ENCODE measurements at regions not wholly inside any gene's neighbourhood (a gene's known extent, or its start where the extent isn't known, plus 50 kb on each side); places are given as distances from the start of the nearest gene placed in this dataset.

DNA sequence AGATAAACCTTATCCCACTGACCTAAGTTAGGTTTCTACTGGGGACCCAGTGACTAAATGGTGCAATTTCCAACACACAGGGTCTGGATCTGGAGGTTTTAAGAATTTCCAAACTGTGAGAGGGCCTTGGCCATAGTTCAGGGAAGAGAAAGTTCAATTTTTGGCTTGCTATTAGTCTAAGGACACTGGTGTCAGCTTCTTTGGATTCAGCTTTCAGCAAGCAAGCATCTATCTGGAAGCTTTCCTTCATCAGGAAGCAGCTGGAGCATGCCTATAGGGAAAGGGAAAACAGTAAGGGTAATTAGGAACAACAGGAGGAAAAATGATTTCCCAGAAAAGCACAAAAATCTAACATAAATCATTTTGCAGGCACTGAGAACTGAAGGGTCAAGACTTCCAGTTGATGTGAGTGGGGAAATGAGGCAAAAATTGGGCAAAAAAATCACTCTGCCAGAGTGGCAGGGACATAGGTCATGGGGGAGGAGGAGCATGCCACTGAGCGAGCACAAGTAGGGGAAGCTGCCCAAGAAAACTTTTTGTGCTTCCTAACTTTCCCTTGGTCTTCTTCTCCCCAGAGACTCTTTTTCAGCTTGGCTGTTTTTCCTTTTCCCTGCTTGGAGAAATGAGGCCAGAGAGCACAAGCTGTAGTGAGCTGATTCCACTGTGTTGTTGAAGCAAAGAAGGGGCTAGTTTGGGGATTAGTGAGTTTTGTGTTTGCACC is 299.6 kb downstream of the FGF10 start:
- POLR2A ChIA-PET = no interaction called here
- Histone ChIP-seq H3K36me3 (replicated peaks in 1 of 2; ENCODE audit: control insufficient read depth in 1 of 2, insufficient read depth in 2 of 2, low read length in 2 of 2) (no peaks in the 10 kb centered on the region), H3K27ac (ENCODE audit: extremely low read length, insufficient read depth, low read length) (no peak overlapping the region), H3K9me3 (ENCODE audit: low read length) (no peaks in the 10 kb centered on the region), H3K27me3 (ENCODE audit: control insufficient read depth in 1 of 2, insufficient read depth in 2 of 2, low read length in 2 of 2) (no peaks in the 10 kb centered on the region), H3K4me3 (replicated peaks in 1 of 3; ENCODE audit: insufficient read depth in 1 of 3, low read depth in 2 of 3, low read length in 3 of 3) (no peak overlapping the region), H2AFZ (ENCODE audit: low read length) (no peak overlapping the region), H3K4me1 (ENCODE audit: insufficient read depth, low read length) (no peaks in the 10 kb centered on the region), H3K79me2 (ENCODE audit: insufficient read depth, low read length) (no peaks in the 10 kb centered on the region), H3K4me2 (ENCODE audit: low read depth, low read length) (no peak overlapping the region), H3K9ac (ENCODE audit: insufficient read depth, low read depth, low read length) (no peak overlapping the region), H4K20me1 (ENCODE audit: insufficient read depth, low read length) (no peaks in the 10 kb centered on the region)
- CTCF ChIA-PET (ENCODE audit: low intra/inter-chr PET ratio, low total read pairs) = no interaction called here
- BruUV-seq (replicated peaks) = no TSS peak
- in situ Hi-C loops (cut with HindIII; ENCODE audit: extremely low pct_ligation_motif_present, low pct_unique_long_range_greater_than_20kb) (no loop called here), intact Hi-C loops (cut with micrococcal nuclease; ENCODE audit: unreplicated experiment) (no loop called here)
- DNase-seq (ENCODE audit: low spot score) (no peak), FAIRE-seq (no peak), ATAC-seq (no peak)
- no peak for TF ChIP-seq ZNF557 (CRISPR knock-in tag; IDR thresholded peaks at IDR 0.05)
- TF ChIP-seq HOXA3 (CRISPR knock-in tag; IDR thresholded peaks at IDR 0.05) = no peak
- no peak for TF ChIP-seq PRMT3 (CRISPR knock-in tag; IDR thresholded peaks at IDR 0.05; ENCODE audit: borderline replicate concordance, low read depth)
- TF ChIP-seq ZNF17 (CRISPR knock-in tag; IDR thresholded peaks at IDR 0.05) = no peak
- TF ChIP-seq, protein P1, sequence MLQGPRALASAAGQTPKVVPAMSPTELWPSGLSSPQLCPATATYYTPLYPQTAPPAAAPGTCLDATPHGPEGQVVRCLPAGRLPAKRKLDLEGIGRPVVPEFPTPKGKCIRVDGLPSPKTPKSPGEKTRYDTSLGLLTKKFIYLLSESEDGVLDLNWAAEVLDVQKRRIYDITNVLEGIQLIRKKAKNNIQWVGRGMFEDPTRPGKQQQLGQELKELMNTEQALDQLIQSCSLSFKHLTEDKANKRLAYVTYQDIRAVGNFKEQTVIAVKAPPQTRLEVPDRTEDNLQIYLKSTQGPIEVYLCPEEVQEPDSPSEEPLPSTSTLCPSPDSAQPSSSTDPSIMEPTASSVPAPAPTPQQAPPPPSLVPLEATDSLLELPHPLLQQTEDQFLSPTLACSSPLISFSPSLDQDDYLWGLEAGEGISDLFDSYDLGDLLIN (CRISPR knock-in tag; IDR thresholded peaks at IDR 0.05; ENCODE audit: borderline replicate concordance) = no peak
- TF ChIP-seq, protein P2, sequence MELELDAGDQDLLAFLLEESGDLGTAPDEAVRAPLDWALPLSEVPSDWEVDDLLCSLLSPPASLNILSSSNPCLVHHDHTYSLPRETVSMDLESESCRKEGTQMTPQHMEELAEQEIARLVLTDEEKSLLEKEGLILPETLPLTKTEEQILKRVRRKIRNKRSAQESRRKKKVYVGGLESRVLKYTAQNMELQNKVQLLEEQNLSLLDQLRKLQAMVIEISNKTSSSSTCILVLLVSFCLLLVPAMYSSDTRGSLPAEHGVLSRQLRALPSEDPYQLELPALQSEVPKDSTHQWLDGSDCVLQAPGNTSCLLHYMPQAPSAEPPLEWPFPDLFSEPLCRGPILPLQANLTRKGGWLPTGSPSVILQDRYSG (CRISPR knock-in tag; IDR thresholded peaks at IDR 0.05) = no peak
- TF ChIP-seq ZFYVE20 (CRISPR knock-in tag; IDR thresholded peaks at IDR 0.05; ENCODE audit: borderline replicate concordance, low read depth) = no peak
- no peak for TF ChIP-seq ZKSCAN1 (IDR thresholded peaks at IDR 0.05; ENCODE audit: low read length)
- TF ChIP-seq MTF2 (CRISPR knock-in tag; IDR thresholded peaks at IDR 0.05; ENCODE audit: borderline replicate concordance) = no peak
- no peak for TF ChIP-seq ZNF746 (CRISPR knock-in tag; IDR thresholded peaks at IDR 0.05)
- TF ChIP-seq, protein P3, sequence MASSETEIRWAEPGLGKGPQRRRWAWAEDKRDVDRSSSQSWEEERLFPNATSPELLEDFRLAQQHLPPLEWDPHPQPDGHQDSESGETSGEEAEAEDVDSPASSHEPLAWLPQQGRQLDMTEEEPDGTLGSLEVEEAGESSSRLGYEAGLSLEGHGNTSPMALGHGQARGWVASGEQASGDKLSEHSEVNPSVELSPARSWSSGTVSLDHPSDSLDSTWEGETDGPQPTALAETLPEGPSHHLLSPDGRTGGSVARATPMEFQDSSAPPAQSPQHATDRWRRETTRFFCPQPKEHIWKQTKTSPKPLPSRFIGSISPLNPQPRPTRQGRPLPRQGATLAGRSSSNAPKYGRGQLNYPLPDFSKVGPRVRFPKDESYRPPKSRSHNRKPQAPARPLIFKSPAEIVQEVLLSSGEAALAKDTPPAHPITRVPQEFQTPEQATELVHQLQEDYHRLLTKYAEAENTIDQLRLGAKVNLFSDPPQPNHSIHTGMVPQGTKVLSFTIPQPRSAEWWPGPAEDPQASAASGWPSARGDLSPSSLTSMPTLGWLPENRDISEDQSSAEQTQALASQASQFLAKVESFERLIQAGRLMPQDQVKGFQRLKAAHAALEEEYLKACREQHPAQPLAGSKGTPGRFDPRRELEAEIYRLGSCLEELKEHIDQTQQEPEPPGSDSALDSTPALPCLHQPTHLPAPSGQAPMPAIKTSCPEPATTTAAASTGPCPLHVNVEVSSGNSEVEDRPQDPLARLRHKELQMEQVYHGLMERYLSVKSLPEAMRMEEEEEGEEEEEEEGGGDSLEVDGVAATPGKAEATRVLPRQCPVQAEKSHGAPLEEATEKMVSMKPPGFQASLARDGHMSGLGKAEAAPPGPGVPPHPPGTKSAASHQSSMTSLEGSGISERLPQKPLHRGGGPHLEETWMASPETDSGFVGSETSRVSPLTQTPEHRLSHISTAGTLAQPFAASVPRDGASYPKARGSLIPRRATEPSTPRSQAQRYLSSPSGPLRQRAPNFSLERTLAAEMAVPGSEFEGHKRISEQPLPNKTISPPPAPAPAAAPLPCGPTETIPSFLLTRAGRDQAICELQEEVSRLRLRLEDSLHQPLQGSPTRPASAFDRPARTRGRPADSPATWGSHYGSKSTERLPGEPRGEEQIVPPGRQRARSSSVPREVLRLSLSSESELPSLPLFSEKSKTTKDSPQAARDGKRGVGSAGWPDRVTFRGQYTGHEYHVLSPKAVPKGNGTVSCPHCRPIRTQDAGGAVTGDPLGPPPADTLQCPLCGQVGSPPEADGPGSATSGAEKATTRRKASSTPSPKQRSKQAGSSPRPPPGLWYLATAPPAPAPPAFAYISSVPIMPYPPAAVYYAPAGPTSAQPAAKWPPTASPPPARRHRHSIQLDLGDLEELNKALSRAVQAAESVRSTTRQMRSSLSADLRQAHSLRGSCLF (CRISPR knock-in tag; IDR thresholded peaks at IDR 0.05; ENCODE audit: borderline replicate concordance) = no peak
- TF ChIP-seq ZNF234 (CRISPR knock-in tag; conservative IDR thresholded peaks at IDR 0.05) = no peak
- no peak for TF ChIP-seq ZNF44 (CRISPR knock-in tag; IDR thresholded peaks at IDR 0.05)
- no peak for TF ChIP-seq ZFP36L1 (CRISPR knock-in tag; IDR thresholded peaks at IDR 0.05)
- TF ChIP-seq ZNF792 (CRISPR knock-in tag; IDR thresholded peaks at IDR 0.05) = no peak
- TF ChIP-seq PITX1 (CRISPR knock-in tag; IDR thresholded peaks at IDR 0.05) = no peak
- WGBS (ENCODE audit: low lambda C conversion rate) = 0% methylated on average over 1 of the region's 1 CpG

Data from HepG2 (cell line).